Activated effector memory CD4-positive, alpha-beta T cell treated with anti-CD3 and anti-CD28 coated beads, Interleukin-2, amount 50 U/mL, for 16 hours (primary cell): ENCODE measurements at regions not wholly inside any gene's neighbourhood (a gene's known extent, or its start where the extent isn't known, plus 50 kb on each side); places are given as distances from the start of the nearest gene placed in this dataset.
A peak's percentile ranks its signal among the peaks of the same experiment; 100 is the strongest.

ENCODE experiments used
- DNase-seq: peaks from one replicate; pipeline ENCODE4 v3.0.0-alpha.2; 2020

- peak; percentile 44 for DNase-seq
Measured at GRCh38 chr2:128380061-128380889, 61.6 kb upstream of the HS6ST1 start.

GRCh38 chr2:128380961-128381938 lies 62.6 kb upstream of the HS6ST1 start:
- DNase-seq, result peak; percentile 47

DNA sequence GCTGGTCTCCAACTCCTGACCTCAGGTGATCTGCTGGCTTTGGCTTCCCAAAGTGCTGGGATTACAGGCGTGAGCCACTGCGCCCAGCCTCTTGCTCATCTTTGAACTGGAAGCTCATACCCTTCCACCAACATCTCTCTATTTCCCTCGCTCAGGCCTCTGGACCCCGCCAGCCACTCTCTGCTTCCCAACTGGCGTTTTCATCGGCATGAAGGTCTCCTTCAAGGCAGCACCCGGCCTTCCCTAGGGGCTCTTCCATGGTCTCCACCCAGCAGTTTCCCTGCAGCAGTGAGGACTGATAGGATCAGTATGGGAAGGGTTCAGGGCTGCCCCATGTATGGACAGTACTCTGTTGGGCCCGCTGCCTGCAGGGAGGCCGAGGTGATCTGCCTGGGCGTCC lies 65.8 kb upstream of the HS6ST1 start:
- DNase-seq, result peak; percentile 34

DNA sequence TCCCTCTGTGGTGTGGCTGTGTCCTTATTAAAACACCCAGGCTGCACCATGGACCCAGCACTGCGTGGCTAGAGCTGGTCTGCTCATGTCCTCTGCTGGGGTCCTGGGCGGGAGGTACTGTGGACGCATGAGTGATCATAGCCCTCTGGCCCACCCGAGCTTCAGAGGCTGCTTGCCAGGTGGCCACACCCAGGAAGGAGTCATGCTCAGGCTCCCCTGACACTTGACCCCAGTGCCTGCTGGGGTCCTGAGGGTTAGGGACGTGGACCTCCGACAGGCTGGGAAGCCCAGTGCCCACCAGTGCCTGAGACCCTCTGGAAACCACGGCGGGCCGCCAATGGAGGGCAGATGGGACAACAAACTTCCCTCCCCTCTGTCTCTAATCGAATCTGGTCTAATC lies 66.3 kb upstream of the HS6ST1 start:
- peak; percentile 55 for DNase-seq

GRCh38 chr2:128385365-128385764 lies 66.7 kb upstream of the HS6ST1 start:
- peak; percentile 19 for DNase-seq

GRCh38 chr2:128386066-128386465 lies 67.4 kb upstream of the HS6ST1 start:
- DNase-seq, result peak; percentile 39

DNA sequence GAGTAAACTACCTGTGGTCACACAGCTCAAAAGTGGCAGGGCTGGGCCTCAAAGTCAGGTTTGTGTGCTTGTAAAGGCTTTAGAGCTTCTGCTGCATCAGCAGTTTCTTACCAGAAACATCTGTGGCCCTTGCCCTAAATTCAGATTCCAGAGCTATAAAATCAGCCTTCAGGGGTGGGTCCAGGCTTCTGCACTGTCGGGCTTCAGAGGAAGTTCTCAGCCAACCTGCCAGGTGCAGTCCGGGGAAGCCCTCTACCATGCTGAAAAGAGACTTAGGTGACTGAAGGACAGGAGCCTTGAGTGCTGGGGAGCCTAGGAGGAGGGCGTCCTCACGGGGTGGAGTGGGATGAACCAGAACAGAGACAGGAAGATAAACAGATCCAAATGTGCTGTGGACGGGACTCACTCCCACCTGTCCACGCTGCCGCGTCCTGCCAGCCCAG lies 69.9 kb upstream of the HS6ST1 start:
- DNase-seq, result peak; percentile 53

DNA sequence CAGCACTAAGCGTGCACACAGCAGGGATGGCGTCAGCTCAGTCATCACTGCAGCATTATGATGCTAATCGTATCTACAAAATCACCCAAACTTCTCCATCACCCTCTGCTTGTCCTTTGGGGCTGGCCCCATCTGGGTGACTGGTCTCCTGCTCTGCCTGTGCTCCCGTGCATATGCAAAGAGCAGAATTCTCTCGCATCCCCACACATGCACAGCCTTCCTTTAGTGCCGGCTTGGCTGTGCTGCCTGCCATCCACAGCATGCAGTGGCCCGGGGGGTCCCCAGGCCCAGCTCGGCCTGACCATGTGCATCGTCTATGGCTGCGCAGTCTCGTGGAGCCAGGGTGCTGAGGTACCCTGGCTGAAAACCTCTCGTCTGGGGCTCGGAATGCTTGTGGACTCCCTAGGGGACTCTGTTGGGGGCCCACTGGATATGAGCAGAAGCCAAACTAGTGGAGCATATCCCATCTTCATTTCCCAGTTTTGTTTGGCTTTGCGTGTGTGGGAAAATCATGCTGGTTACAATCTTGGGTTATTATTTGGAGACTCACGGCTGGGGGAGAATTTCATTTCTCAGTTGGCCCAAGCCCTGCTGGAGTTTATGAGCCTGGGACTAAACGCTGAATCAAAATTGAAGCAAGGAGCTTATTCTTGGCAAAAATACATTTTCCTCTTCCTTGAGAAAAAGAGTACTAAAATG lies 70.9 kb upstream of the HS6ST1 start:
- DNase-seq, result peak; percentile 50

DNA sequence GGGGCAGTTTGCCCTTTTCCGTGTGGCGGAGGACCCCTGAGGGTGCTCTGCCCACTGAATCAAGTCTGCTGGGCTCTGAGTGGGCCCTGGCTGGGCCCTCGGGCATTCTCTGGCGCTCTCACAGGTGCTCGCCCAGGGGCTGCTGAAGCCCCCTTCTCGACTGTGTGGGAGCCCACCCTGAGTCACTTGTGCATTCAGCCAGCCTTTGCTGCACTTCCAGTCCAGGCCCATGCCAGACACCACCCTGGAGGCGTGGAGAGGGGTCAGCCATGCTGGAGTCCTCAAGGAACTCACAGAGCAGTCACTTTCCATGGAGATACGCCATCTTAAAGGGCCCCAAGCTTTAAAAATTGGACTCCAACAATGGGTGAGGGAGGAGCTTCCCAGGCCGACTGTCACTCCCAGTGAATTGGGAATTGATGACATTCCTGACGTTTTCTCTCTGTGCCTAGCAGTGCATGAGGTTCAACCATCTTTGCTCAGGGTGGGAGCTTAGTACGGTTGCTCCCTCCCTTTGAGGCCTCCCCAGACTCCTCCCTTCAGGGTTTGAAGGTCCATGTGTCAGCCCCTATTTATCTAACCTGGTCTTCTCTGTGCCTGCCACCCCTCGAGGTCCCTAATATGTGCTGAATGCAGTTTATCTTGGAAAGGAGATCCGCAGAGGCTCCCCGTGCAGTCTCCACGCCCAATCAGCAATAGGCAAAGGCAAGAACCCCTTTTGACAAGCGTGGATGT lies 71.8 kb upstream of the HS6ST1 start:
- peak; percentile 42 for DNase-seq

DNA sequence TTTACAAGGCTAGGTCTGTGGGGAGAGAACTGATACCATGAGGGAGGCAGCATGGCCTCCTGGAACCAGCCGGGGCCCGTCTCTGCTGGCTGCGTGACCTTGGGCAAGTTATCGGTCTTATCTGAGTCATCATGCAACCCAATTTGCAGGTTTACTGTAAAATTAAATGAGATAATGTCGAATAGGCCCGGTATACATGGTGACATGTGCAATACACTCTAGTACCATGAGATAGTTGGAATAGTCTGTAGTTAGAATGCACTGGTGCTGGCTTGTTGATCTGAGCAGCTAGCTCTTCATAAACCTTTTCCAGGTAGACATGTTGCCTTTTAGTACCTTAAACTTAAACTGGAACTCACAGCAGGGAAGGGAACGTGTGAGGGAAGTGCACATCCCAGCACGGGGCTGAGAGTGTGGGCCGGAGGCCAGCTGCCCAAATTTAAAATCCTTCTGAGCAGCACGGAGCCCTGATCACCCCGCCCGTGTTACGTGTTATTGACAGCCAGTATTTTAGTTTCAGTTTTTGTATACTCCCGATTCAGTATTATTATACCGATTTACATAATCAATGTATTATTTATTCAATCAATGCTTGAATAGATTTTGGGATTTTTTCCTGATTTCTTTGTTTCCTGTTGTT lies 72.4 kb upstream of the HS6ST1 start:
- DNase-seq, result peak; percentile 39

DNA sequence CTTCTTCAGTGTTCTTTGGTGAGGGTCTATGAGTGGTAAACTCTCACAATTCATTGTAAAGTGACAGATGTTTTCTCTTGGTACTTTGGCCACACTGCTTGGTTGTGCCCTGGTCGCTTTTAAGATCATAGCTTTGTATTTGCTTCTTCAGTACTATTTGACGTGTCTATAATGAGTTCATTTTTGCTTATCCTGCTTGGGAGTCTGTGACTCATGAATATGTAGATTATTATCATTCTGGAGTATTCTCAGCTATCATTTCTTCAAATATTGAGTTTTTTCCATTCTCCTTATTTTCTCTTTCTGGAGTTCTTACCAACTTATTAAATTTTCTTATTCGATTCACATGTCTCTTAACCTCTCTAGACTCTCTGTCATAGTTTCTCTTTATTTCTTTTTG lies 73.0 kb upstream of the HS6ST1 start:
- no peak for DNase-seq

DNA sequence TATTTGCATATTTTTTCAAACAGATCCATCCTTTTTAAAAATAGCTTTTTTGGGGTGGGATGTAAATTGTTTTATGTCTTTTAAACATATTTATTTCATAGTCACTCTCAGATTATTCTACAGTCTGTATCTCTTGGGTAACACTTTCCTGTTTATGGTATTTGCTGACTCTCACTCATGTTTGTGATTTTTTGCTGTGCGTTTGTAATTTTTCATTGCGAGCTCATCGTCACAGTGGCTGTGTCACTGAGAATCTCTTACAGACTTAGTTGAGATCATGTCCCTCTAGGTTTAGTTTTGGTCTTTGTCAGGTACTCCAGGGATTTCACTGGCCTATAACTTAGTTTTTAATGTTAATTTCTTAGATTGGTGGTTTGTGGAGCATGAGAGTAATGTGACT lies 73.5 kb upstream of the HS6ST1 start:
- no peak for DNase-seq

GRCh38 chr2:128394007-128394730 lies 75.5 kb upstream of the HS6ST1 start:
- DNase-seq, result peak; percentile 37

GRCh38 chr2:128395196-128395595 lies 76.5 kb upstream of the HS6ST1 start:
- DNase-seq, result peak; percentile 43

- peak; percentile 33 for DNase-seq
Measured at GRCh38 chr2:128395640-128396499, 77.2 kb upstream of the HS6ST1 start.

- DNase-seq, result peak; percentile 36
Measured at GRCh38 chr2:128396500-128396891, 77.8 kb upstream of the HS6ST1 start.

- DNase-seq, result no peak
Measured at GRCh38 chr2:128396946-128397345, 78.3 kb upstream of the HS6ST1 start.

- no peak for DNase-seq
Measured at GRCh38 chr2:128399256-128399655, 80.6 kb upstream of the HS6ST1 start.

DNA sequence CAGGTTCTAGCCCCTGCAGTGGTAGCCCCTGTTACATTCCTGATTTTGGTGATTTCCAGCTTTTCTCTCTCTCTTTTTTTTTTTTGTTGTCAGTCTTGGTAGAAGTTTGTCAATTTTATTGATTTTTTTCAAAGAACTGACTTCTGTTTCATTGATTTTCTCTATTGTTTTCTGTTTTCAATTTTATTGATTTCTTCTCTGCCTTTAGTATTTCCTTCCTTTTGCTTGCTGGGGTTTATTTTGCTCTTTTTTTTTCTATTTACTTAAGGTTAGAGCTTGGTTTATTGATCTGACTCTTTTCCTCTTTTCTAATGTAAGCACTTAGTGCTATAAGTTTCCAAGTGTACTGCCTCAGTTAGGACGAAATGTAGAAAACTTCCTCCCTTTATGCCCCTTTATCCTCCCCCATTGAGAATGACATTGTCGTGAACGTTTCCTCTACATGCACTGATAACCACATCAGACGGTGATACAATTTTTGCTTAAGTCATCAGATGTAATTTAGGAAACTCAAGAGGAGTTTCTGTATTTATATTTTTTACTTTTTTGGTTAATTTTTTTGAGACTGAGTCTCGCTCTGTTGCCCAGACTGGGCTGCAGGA lies 81.1 kb upstream of the HS6ST1 start:
- no peak for DNase-seq

DNA sequence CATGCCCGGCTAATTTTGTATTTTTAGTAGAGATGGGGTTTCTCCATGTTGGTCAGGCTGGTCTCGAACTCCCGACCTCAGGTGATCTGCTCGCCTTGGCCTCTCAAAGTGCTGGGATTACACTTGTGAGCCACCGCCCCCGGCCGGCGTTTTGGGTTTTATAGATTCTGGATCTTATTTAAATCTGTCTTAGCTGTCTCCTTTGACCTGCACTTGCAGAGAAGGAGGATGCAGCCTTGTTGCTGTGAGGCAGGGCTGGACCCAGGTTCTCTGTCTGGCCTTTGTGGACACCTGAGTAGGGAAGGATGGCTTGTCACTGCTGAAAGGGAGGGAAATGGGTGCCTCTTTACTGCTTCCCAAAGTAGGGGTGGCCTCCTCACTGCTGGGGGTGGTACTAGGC lies 83.0 kb upstream of the HS6ST1 start:
- peak; percentile 31 for DNase-seq
